ENCODE measurements at regions not wholly inside any gene's neighbourhood (a gene's known extent, or its start where the extent isn't known, plus 50 kb on each side); places are given as distances from the start of the nearest gene placed in this dataset.

DNA sequence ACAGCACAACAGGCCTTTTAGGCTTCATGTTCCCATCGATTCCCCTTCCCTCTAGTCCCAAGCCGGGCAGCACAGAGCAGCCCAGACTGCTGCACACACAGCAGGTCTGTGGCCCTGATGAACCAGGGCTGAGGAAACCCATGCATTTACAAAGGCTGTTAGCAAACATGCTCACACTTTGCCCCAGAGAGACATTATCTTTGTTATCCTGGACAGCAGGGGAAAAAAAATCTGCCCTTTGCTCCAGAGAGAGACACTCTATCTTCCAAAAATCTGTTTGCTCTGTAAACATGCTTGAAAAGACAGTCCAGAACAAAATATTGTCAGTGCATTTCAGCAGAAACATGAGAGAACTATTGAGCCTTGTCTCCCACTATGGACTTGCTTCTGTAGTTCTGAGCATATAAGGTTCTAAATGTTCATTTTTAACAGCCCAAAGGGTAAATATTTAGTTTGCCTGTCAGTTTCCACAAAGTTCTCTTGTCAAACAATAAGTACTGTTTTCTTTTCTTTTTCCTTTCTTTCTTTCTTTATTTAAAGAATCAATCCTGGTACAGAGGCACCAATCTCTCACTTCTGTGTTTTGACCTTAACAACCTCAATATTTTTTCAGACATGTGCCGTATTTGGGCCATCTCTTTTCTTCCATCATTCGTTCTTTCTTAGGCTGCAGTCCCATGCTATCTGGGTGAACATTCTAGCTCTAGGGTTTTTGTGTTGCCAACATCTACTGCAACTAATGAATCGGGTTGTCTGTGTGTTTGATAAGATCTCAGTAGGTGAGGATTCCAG lies 468.0 kb downstream of the EPM2A start:
- Histone ChIP-seq H3K9me3 (ENCODE audit: insufficient read depth, low read depth, low read length) (no peaks in the 10 kb centered on the region), H3K4me1 (ENCODE audit: insufficient read depth, low read length) (no peaks in the 10 kb centered on the region), H3K9ac (ENCODE audit: low read depth, low read length) (no peak overlapping the region), H3K36me3 (ENCODE audit: insufficient read depth, low read depth, low read length) (no peaks in the 10 kb centered on the region), H3K4me3 (ENCODE audit: low read length) (no peak overlapping the region), H3K27me3 (ENCODE audit: insufficient read depth, low read length) (no peaks in the 10 kb centered on the region), H3K27ac (ENCODE audit: low read length) (no peak overlapping the region)

DNA sequence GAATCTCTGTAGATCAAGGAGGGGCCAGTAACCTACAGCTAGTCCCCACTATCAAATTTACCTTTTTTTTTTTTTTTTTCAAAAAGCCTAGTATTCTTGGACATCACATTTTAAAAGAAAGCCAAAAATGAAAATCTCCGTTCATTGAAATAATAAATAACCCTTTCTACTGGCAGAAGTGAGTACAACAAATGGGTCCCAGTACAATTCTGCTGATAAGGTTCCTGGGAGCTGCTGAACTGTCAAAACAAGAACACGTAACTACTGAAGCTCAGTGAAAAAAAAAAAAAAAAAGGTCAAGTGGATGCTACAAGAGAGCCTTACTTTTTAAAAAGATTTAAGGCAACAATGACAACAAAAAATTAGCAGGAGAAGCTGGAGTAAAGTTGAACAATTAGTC lies 464.9 kb downstream of the EPM2A start:
- Histone ChIP-seq H3K9me3 (ENCODE audit: insufficient read depth, low read depth, low read length) (no peaks in the 10 kb centered on the region), H3K4me1 (ENCODE audit: insufficient read depth, low read length) (no peaks in the 10 kb centered on the region), H3K4me3 (ENCODE audit: low read length) (no peak overlapping the region), H3K36me3 (ENCODE audit: insufficient read depth, low read depth, low read length) (no peaks in the 10 kb centered on the region), H3K9ac (ENCODE audit: low read depth, low read length) (no peak overlapping the region), H3K27me3 (ENCODE audit: insufficient read depth, low read length) (no peaks in the 10 kb centered on the region), H3K27ac (ENCODE audit: low read length) (no peak overlapping the region)

DNA sequence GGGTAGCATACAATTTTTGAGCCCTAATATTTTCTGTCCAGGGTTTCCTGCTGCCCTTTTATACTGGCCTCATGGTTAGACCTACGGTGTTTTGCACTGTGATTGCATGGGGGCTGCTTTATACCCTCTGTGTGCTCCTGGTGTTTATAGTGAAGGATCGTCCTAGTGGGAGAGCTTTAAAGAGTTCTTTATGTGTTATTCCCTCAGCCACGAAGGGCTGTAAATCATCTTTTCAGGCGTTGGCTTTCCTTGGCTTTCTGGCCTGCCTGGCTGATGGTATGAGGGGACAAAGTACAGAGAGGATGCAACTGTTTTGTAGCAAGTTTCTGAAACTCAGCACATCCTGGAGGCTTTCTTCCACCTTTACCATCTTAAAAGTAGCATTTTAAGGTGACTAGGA lies 464.3 kb downstream of the EPM2A start:
- no peaks in the 10 kb centered on the region for H3K36me3 ChIP-seq (ENCODE audit: insufficient read depth, low read depth, low read length)
- H3K9ac ChIP-seq (ENCODE audit: low read depth, low read length), result no peak overlapping the region
- H3K9me3 ChIP-seq (ENCODE audit: insufficient read depth, low read depth, low read length), result no peaks in the 10 kb centered on the region
- no peaks in the 10 kb centered on the region for H3K27me3 ChIP-seq (ENCODE audit: insufficient read depth, low read length)
- no peak overlapping the region for H3K27ac ChIP-seq (ENCODE audit: low read length)
- H3K4me3 ChIP-seq (ENCODE audit: low read length), result no peak overlapping the region
- H3K4me1 ChIP-seq (ENCODE audit: insufficient read depth, low read length), result no peaks in the 10 kb centered on the region

DNA sequence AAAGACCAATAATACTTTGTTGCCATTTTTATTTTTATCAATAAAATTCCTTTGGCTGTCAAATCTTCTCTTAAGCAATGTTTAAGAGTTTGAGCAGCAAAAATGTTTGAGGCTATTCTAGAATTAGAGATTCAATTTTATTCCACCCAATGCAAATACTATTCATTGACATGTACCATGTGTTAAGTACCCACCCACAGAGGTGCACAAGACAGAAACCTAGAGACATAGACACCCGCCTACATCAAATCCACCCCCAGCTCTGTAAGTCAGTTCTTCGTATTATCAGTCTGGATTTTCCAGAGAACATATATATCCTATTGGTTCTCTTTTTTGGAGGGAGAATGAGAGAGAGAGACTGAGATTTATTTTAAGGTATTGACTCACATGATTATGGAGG lies 463.7 kb downstream of the EPM2A start:
- no peak overlapping the region for H3K27ac ChIP-seq (ENCODE audit: low read length)
- H3K9ac ChIP-seq (ENCODE audit: low read depth, low read length), result no peak overlapping the region
- H3K4me1 ChIP-seq (ENCODE audit: insufficient read depth, low read length), result no peaks in the 10 kb centered on the region

DNA sequence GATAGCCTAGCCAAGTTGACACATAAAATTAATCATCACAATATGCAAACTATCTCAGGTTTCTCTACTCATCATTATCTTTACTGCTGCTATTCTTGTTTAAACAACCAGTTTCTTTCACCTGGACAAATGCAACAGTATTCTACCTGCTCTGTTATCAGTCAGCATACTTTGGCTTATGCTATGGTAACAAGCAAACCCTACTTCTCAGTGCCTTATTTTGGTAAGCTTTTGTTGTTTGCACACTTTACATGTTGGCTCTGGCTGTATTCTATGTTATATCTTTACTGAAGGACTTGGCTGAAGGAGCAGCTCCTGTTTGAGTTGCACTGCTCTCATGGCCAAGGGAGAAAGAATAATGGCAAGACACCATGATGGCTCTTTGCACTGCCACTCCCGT lies 463.1 kb downstream of the EPM2A start:
- H3K9ac ChIP-seq (ENCODE audit: low read depth, low read length), result no peak overlapping the region
- H3K9me3 ChIP-seq (ENCODE audit: insufficient read depth, low read depth, low read length), result no peaks in the 10 kb centered on the region
- H3K4me3 ChIP-seq (ENCODE audit: low read length), result no peak overlapping the region
- no peak overlapping the region for H3K27ac ChIP-seq (ENCODE audit: low read length)
- no peaks in the 10 kb centered on the region for H3K4me1 ChIP-seq (ENCODE audit: insufficient read depth, low read length)
- no peaks in the 10 kb centered on the region for H3K27me3 ChIP-seq (ENCODE audit: insufficient read depth, low read length)
- H3K36me3 ChIP-seq (ENCODE audit: insufficient read depth, low read depth, low read length), result no peaks in the 10 kb centered on the region

More for the DNA sequence above, 463.7 kb downstream of the EPM2A start:
- Histone ChIP-seq H3K9me3 (ENCODE audit: insufficient read depth, low read depth, low read length) (no peaks in the 10 kb centered on the region), H3K4me3 (ENCODE audit: low read length) (no peak overlapping the region), H3K27me3 (ENCODE audit: insufficient read depth, low read length) (no peaks in the 10 kb centered on the region), H3K36me3 (ENCODE audit: insufficient read depth, low read depth, low read length) (no peaks in the 10 kb centered on the region)

DNA sequence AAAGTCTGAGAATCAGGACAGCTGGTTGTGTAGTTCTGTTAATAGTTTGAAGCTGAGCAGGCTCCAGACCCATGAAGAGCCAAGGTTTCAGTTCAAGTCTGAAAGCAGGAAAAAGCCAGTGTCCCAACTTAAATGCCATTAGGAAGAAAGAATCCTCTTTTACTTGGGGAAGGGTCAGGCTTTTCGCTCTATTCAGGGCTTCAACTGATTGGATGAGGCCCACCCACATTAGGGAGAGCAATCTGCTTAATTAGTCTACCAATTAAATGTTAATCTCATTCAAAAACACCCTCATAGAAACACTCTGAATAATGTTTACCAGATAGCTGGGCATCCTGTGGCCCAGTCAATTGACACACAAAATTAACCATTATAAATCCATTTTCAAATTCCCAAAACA lies 462.2 kb downstream of the EPM2A start:
- H3K4me3 ChIP-seq (ENCODE audit: low read length), result no peak overlapping the region
- no peak overlapping the region for H3K9ac ChIP-seq (ENCODE audit: low read depth, low read length)
- no peaks in the 10 kb centered on the region for H3K27me3 ChIP-seq (ENCODE audit: insufficient read depth, low read length)
- no peak overlapping the region for H3K27ac ChIP-seq (ENCODE audit: low read length)
- H3K4me1 ChIP-seq (ENCODE audit: insufficient read depth, low read length), result no peaks in the 10 kb centered on the region
- no peaks in the 10 kb centered on the region for H3K36me3 ChIP-seq (ENCODE audit: insufficient read depth, low read depth, low read length)
- H3K9me3 ChIP-seq (ENCODE audit: insufficient read depth, low read depth, low read length), result no peaks in the 10 kb centered on the region

DNA sequence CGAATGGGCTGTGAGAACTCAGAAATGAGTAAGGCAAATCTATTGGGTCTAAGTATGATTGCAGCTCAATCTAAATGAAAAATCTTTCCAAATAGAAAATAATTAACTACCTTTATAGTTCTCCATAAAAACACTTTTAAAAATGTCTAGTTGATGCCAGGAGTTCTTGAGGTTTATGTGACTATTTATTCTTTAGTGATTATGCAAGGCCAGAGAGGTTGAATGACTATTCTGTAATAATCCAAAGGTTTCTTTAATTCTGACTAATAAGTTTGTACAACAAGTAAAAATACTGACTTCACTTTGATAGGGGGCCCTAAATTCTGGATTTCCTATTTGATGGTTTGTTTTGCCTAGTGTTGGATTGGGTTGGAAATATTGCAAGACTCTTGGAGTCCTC lies 461.2 kb downstream of the EPM2A start:
- Histone ChIP-seq H3K27me3 (ENCODE audit: insufficient read depth, low read length) (no peaks in the 10 kb centered on the region), H3K4me1 (ENCODE audit: insufficient read depth, low read length) (no peaks in the 10 kb centered on the region), H3K4me3 (ENCODE audit: low read length) (no peak overlapping the region), H3K36me3 (ENCODE audit: insufficient read depth, low read depth, low read length) (no peaks in the 10 kb centered on the region), H3K9me3 (ENCODE audit: insufficient read depth, low read depth, low read length) (no peaks in the 10 kb centered on the region), H3K27ac (ENCODE audit: low read length) (no peak overlapping the region), H3K9ac (ENCODE audit: low read depth, low read length) (no peak overlapping the region)

DNA sequence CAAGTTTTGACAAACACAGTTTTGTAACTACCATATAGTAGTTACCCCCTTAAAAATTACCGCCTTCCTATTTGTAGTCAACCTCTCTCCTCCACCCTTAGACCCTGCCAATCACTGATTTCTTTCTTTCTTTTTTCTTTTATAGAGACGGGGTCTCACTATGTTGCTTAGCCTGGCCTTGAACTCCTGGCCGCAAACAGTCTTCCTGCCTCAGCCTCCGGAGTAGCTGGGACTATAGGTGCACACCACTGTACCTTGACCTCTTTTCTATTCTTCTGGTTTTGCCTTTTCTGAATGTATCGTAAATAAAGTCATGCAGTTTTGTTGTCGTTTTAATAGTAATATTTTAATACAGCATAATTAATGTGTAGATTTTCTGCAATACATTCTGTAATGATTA lies 460.3 kb downstream of the EPM2A start:
- Histone ChIP-seq H3K27me3 (ENCODE audit: insufficient read depth, low read length) (no peaks in the 10 kb centered on the region), H3K9ac (ENCODE audit: low read depth, low read length) (no peak overlapping the region), H3K9me3 (ENCODE audit: insufficient read depth, low read depth, low read length) (no peaks in the 10 kb centered on the region), H3K36me3 (ENCODE audit: insufficient read depth, low read depth, low read length) (no peaks in the 10 kb centered on the region), H3K4me1 (ENCODE audit: insufficient read depth, low read length) (no peaks in the 10 kb centered on the region), H3K27ac (ENCODE audit: low read length) (no peak overlapping the region), H3K4me3 (ENCODE audit: low read length) (no peak overlapping the region)

DNA sequence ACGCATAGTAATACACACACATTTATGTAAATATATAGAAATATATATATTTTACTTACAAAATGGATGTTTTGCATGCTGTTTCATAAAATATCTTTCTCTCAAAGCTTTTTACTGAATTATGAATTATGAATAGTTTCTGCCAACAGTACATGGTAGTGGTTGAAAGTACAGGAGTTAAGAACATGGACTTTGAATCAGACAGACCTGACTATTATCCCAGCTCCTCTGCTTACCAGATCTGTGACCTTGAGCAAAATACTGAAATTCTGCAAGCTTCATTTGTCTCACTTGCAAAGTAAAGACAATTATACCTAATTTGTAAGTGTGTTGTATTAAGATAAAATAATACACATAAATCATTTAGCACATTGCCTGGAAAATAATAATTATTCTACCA lies 459.5 kb downstream of the EPM2A start:
- no peaks in the 10 kb centered on the region for H3K9me3 ChIP-seq (ENCODE audit: insufficient read depth, low read depth, low read length)
- no peak overlapping the region for H3K27ac ChIP-seq (ENCODE audit: low read length)
- no peaks in the 10 kb centered on the region for H3K27me3 ChIP-seq (ENCODE audit: insufficient read depth, low read length)
- H3K36me3 ChIP-seq (ENCODE audit: insufficient read depth, low read depth, low read length), result no peaks in the 10 kb centered on the region
- no peaks in the 10 kb centered on the region for H3K4me1 ChIP-seq (ENCODE audit: insufficient read depth, low read length)
- no peak overlapping the region for H3K4me3 ChIP-seq (ENCODE audit: low read length)
- no peak overlapping the region for H3K9ac ChIP-seq (ENCODE audit: low read depth, low read length)

DNA sequence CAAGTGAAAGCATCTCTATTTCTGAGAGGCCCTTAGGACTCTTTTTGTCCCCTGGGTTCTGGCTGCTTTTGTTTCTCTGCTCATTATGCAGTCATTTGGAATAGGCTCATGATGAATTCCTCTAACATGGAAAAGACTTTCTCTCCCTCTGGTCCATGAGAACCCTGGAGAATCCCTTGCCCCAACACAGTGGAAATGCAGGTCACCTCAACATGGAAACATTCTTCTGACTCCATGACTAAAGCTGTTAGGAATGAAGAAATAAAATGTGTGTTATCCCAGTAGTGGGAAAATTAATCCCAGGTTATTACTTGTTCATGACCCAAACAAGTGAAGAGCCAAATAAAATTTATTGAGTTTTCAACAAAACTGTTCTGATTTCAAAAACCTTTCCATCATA lies 458.6 kb downstream of the EPM2A start:
- Histone ChIP-seq H3K27ac (ENCODE audit: low read length) (no peak overlapping the region), H3K4me1 (ENCODE audit: insufficient read depth, low read length) (no peaks in the 10 kb centered on the region), H3K36me3 (ENCODE audit: insufficient read depth, low read depth, low read length) (no peaks in the 10 kb centered on the region), H3K9ac (ENCODE audit: low read depth, low read length) (no peak overlapping the region), H3K27me3 (ENCODE audit: insufficient read depth, low read length) (no peaks in the 10 kb centered on the region), H3K4me3 (ENCODE audit: low read length) (no peak overlapping the region), H3K9me3 (ENCODE audit: insufficient read depth, low read depth, low read length) (no peaks in the 10 kb centered on the region)

DNA sequence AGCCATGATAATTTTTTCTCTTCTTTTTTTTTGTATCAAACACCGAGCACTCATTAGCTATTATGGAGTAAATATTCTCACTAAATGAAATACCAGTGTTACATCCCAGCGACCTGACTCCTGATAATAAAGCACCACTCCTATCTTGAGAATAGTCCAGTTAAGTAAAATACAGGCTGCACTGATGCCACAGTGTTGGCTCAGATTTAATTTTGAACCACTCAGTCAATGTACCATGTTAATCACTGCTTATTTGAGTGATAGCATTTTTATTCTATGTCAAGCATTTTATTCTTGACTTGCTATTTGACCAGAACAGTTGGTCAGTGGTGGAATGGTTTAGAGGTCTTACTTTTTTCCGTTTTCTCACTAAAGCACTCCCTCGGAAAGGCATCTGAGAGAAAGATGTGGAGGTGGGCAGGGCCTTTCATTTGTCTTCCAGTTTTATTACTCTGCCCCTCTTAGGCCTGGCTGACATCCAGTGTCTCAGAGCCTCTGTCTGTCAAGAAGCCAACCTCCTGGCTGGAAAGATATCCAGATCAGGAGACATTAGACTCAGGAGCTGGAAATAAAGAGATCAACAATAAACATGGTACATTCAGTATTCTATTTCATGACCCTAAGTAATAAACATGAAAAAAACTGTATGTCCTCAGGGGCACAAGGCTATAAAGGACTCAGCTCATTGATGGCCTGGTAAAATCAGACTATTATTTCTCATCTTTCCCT lies 457.8 kb downstream of the EPM2A start:
- Histone ChIP-seq H3K27me3 (ENCODE audit: insufficient read depth, low read length) (no peaks in the 10 kb centered on the region), H3K4me1 (ENCODE audit: insufficient read depth, low read length) (no peaks in the 10 kb centered on the region), H3K27ac (ENCODE audit: low read length) (no peak overlapping the region), H3K36me3 (ENCODE audit: insufficient read depth, low read depth, low read length) (no peaks in the 10 kb centered on the region), H3K9ac (ENCODE audit: low read depth, low read length) (no peak overlapping the region), H3K4me3 (ENCODE audit: low read length) (no peak overlapping the region), H3K9me3 (ENCODE audit: insufficient read depth, low read depth, low read length) (no peaks in the 10 kb centered on the region)

DNA sequence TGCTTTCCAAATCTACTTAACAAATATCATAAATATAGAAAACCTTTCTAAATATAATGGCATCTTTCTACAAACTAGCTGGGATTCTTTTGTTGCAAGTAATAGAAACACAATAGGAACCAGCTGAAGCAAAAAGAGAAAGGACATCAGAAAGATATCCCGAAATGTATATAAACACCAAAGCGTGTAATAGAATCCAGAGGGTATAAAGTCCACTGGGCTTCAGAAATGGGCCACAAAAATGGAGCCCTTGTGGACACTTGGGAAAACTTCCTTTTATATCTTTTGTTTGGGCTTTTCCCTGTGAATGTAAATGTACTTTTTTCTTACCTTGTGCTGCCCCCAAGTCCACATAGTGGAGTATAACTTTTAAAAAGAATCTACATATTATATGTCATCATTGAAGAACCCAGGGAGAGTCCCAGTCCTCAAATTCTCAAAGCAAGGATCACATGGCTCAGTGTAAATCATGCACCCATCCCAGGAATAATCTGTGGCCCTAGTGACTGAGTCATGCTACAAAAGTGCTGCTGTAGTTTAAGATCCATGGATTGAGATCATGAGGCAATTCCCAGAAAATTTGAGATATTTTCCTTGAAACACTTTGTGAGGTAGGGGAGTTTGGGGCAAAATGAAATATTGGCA lies 457.0 kb downstream of the EPM2A start:
- H3K27me3 ChIP-seq (ENCODE audit: insufficient read depth, low read length), result no peaks in the 10 kb centered on the region
- H3K4me3 ChIP-seq (ENCODE audit: low read length), result no peak overlapping the region
- no peaks in the 10 kb centered on the region for H3K9me3 ChIP-seq (ENCODE audit: insufficient read depth, low read depth, low read length)
- H3K9ac ChIP-seq (ENCODE audit: low read depth, low read length), result no peak overlapping the region
- H3K4me1 ChIP-seq (ENCODE audit: insufficient read depth, low read length), result no peaks in the 10 kb centered on the region
- H3K36me3 ChIP-seq (ENCODE audit: insufficient read depth, low read depth, low read length), result no peaks in the 10 kb centered on the region
- no peak overlapping the region for H3K27ac ChIP-seq (ENCODE audit: low read length)

Data from iPS-20b (cell line).